SK-N-SH (cell line): ENCODE measurements at regions not wholly inside any gene's neighbourhood (a gene's known extent, or its start where the extent isn't known, plus 50 kb on each side); places are given as distances from the start of the nearest gene placed in this dataset.

Experiments
- CTCF ChIA-PET: fragments of 300-600, 350-600 bp; formaldehyde crosslinking; extraction: SDS; loops from one replicate; lab custom pipeline; 2021; lab: Yijun Ruan, JAX
- POLR2A ChIA-PET: fragments of 350-600 bp; sonication (Branson Sonifier 250); formaldehyde crosslinking; extraction: SDS; loops from one replicate; lab custom pipeline; 2020; ENCODE audit warnings: antibody characterized with exemption, inconsistent platforms; lab: Yijun Ruan, JAX
- DNase-seq: peaks from one replicate; pipeline ENCODE4 v3.0.0; 2012
- H2AFZ ChIP-seq: fragments of 200-600 bp; sonication (generic); 2 replicates; pipeline ENCODE4 v1.8.1; 2016; ENCODE audit warnings: antibody characterized with exemption, mild to moderate bottlenecking, low read depth
- H3F3A ChIP-seq: fragments of 200-600 bp; sonication (generic); replicated peaks from 2 replicates; pipeline ENCODE3; 2016; ENCODE audit warnings: antibody characterized with exemption, mild to moderate bottlenecking; ENCODE audit not compliant: insufficient read depth
- H3K27ac ChIP-seq, 2 experiments: fragments of 200-500 bp in 1 of 2; fragments of 200-600 bp in 1 of 2; sonication (Bioruptor generic) in 1 of 2; sonication (generic), shearing (Covaris generic) in 1 of 2; 2 replicates each; pipeline versions ENCODE4 v1.5.1 to v1.6.1; 2014 to 2016; ENCODE audit warnings: low read depth in 2 of 2, inconsistent platforms in 1 of 2, low read length in 1 of 2, mild to moderate bottlenecking in 1 of 2, mixed read lengths in 1 of 2
- H3K27me3 ChIP-seq: fragments of 200-600 bp; sonication (generic), shearing (Covaris generic); 2 replicates; pipeline ENCODE4 v1.6.1; 2016; ENCODE audit warnings: mixed run types; ENCODE audit not compliant: insufficient read depth
- H3K36me3 ChIP-seq, 2 experiments: fragments of 200-500 bp in 1 of 2; fragments of 200-600 bp in 1 of 2; sonication (Bioruptor generic) in 1 of 2; sonication (generic) in 1 of 2; replicated peaks in 1 of 2; 2 replicates each; pipeline versions ENCODE3 to v1.5.1; 2014 to 2016; ENCODE audit warnings: low read length in 1 of 2, mild to moderate bottlenecking in 1 of 2; ENCODE audit not compliant: insufficient read depth in 2 of 2, control insufficient read depth in 1 of 2
- H3K4me1 ChIP-seq, 2 experiments: fragments of 200-500 bp in 1 of 2; fragments of 200-600 bp in 1 of 2; sonication (Bioruptor generic) in 1 of 2; sonication (generic), shearing (Covaris generic) in 1 of 2; 2 replicates each; pipeline versions ENCODE4 v1.5.1 to v1.6.1; 2014 to 2016; ENCODE audit warnings: low read depth in 1 of 2, low read length in 1 of 2, mixed run types in 1 of 2; ENCODE audit not compliant: insufficient read depth in 2 of 2, control insufficient read depth in 1 of 2
- H3K4me2 ChIP-seq: fragments of 200-600 bp; sonication (generic), shearing (Covaris generic); 2 replicates; pipeline ENCODE4 v1.6.1; 2017; ENCODE audit warnings: mixed run types
- H3K4me3 ChIP-seq, 2 experiments: fragments of 200-500 bp in 1 of 2; fragments of 200-600 bp in 1 of 2; sonication (Bioruptor generic) in 1 of 2; sonication (generic), shearing (Covaris generic) in 1 of 2; 2 replicates each; pipeline versions ENCODE4 v1.5.1 to v1.8.1; 2014 to 2016; ENCODE audit warnings: low read depth in 2 of 2, inconsistent platforms in 1 of 2, low read length in 1 of 2, mild to moderate bottlenecking in 1 of 2, mixed read lengths in 1 of 2, moderate library complexity in 1 of 2
- H3K79me2 ChIP-seq: fragments of 200-600 bp; sonication (generic); 2 replicates; pipeline ENCODE4 v1.8.1; 2017; ENCODE audit warnings: mild to moderate bottlenecking; ENCODE audit not compliant: insufficient read depth
- H3K9ac ChIP-seq: fragments of 200-600 bp; sonication (generic); 2 replicates; pipeline ENCODE4 v1.6.1; 2017; ENCODE audit warnings: mixed run types
- H3K9me2 ChIP-seq: fragments of 200-600 bp; sonication (generic); 2 replicates; pipeline ENCODE4 v1.6.1; 2017; ENCODE audit warnings: mixed run types
- H3K9me3 ChIP-seq: fragments of 200-600 bp; sonication (generic); 2 replicates; pipeline ENCODE4 v1.6.1; 2017; ENCODE audit warnings: mixed run types, mild to moderate bottlenecking, moderate library complexity
- H4K20me1 ChIP-seq: fragments of 200-600 bp; sonication (generic); 2 replicates; pipeline ENCODE4 v1.6.1; 2017; ENCODE audit warnings: mild to moderate bottlenecking, mixed run types; ENCODE audit not compliant: insufficient read depth
- GATA2 ChIP-seq: sonication (generic); formaldehyde crosslinking; IDR thresholded peaks from 2 replicates; pipeline ENCODE4 v1.5.0; 2020; ENCODE audit warnings: mild to moderate bottlenecking, missing genetic modification reagents
- JUND ChIP-seq: IDR thresholded peaks from 2 replicates; pipeline ENCODE4 v1.4.0; 2012
- MEF2A ChIP-seq: IDR thresholded peaks from 2 replicates; pipeline ENCODE4 v1.4.0; 2012; ENCODE audit warnings: low read depth, borderline replicate concordance
- POLR2AphosphoS5 ChIP-seq: IDR thresholded peaks from 2 replicates; pipeline ENCODE4 v1.6.1; 2012; ENCODE audit warnings: low read depth, low read length
- RCOR1 ChIP-seq: fragments of 150-350 bp; IDR thresholded peaks from 2 replicates; pipeline ENCODE4 v1.6.1; 2017; ENCODE audit warnings: antibody characterized with exemption, low read length
- SMC3 ChIP-seq: IDR thresholded peaks from 2 replicates; pipeline ENCODE4 v1.6.1; 2012; ENCODE audit warnings: low read depth, low read length, improper control_type of control experiment
- WGBS: methylation state at CpG from one replicate; pipeline ENCODE4 v1.1.6; 2017; ENCODE audit warnings: low lambda C conversion rate; 5-methylcytosine and 5-hydroxymethylcytosine counted together
- TF ChIP-seq, protein P1 (sequence below): IDR thresholded peaks from 2 replicates; pipeline ENCODE4 v1.6.1; 2012; ENCODE audit warnings: mild to moderate bottlenecking, low read depth, low read length, moderate library complexity
- TF ChIP-seq, protein P2 (sequence below): IDR thresholded peaks from 2 replicates; pipeline ENCODE4 v1.4.0; 2012; ENCODE audit warnings: low read depth, borderline replicate concordance
- TF ChIP-seq, protein P3 (sequence below): IDR thresholded peaks from 2 replicates; pipeline ENCODE4 v1.4.0; 2012; ENCODE audit warnings: low read depth

DNA sequence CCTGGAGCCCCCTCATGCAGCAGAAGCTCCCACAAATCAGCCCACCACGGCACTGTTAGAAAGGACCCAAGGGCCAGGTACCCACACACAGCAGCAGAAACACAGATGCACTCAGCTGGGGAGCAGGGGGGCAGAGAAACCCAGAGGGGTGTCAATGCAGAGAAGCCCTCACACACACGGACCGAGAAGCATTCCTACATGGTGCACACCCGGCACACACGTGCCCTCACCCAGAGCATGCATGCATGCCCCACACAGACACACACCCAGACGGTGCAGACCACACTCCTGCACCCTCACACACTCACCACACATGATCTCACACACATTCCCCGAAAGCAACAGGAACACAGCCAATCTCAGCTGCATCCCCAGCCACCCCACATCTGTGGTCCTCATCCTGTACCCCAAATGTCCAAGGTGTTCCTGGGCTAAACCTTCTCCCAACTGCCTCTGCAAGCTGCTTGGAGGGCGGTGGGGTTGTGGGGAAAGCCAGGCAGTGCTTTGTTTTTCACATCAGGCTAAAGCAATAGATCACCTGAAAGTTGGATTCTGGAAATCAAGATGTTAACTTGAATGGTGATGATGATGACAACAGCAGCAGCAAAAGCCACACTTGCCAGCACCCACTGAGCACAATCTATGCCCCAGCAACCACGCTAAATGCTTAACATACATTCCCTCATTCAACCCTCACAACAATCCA lies 102.3 kb downstream of the ZFP36L2 start (continued):
- TF ChIP-seq GATA2 (CRISPR knock-in tag) (no peak), RCOR1 (no peak)
- TF ChIP-seq, all 33 proteins: peak for 0

DNA sequence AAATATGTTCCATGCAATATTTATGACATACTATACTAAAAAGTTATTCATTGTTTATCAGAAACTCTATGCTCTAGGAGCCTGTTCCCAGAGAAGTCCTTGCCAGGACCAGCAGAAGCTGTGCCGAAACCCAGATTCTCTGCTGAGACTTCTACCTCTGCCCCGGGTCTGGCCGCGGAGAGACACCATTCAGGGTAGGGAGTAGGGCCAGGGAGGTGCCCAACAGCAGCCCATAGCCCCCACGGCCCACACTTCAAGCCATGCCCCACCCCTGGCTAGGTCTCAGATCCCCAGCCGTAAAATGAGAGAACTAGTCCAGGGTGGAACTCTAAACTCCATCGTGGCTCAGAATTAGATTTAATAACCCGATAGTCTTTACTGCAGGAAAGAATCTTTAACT lies 102.9 kb downstream of the ZFP36L2 start:
- TF ChIP-seq MEF2A (no peak), JUND (no peak), SMC3 (no peak), RCOR1 (no peak), POLR2AphosphoS5 (no peak)
- TF ChIP-seq, protein P1, sequence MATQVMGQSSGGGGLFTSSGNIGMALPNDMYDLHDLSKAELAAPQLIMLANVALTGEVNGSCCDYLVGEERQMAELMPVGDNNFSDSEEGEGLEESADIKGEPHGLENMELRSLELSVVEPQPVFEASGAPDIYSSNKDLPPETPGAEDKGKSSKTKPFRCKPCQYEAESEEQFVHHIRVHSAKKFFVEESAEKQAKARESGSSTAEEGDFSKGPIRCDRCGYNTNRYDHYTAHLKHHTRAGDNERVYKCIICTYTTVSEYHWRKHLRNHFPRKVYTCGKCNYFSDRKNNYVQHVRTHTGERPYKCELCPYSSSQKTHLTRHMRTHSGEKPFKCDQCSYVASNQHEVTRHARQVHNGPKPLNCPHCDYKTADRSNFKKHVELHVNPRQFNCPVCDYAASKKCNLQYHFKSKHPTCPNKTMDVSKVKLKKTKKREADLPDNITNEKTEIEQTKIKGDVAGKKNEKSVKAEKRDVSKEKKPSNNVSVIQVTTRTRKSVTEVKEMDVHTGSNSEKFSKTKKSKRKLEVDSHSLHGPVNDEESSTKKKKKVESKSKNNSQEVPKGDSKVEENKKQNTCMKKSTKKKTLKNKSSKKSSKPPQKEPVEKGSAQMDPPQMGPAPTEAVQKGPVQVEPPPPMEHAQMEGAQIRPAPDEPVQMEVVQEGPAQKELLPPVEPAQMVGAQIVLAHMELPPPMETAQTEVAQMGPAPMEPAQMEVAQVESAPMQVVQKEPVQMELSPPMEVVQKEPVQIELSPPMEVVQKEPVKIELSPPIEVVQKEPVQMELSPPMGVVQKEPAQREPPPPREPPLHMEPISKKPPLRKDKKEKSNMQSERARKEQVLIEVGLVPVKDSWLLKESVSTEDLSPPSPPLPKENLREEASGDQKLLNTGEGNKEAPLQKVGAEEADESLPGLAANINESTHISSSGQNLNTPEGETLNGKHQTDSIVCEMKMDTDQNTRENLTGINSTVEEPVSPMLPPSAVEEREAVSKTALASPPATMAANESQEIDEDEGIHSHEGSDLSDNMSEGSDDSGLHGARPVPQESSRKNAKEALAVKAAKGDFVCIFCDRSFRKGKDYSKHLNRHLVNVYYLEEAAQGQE, result no peak
- TF ChIP-seq, protein P2, sequence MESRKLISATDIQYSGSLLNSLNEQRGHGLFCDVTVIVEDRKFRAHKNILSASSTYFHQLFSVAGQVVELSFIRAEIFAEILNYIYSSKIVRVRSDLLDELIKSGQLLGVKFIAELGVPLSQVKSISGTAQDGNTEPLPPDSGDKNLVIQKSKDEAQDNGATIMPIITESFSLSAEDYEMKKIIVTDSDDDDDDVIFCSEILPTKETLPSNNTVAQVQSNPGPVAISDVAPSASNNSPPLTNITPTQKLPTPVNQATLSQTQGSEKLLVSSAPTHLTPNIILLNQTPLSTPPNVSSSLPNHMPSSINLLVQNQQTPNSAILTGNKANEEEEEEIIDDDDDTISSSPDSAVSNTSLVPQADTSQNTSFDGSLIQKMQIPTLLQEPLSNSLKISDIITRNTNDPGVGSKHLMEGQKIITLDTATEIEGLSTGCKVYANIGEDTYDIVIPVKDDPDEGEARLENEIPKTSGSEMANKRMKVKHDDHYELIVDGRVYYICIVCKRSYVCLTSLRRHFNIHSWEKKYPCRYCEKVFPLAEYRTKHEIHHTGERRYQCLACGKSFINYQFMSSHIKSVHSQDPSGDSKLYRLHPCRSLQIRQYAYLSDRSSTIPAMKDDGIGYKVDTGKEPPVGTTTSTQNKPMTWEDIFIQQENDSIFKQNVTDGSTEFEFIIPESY, result no peak
- TF ChIP-seq, protein P3, sequence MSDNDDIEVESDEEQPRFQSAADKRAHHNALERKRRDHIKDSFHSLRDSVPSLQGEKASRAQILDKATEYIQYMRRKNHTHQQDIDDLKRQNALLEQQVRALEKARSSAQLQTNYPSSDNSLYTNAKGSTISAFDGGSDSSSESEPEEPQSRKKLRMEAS, result no peak
- H3K9ac ChIP-seq, result no peak overlapping the region
- peaks cover 0 to 5% of the 10 kb centered on the region in 2 experiments; a peak in 1 of 4 replicates for H3K4me1 ChIP-seq
- H3K27ac ChIP-seq, result no peak overlapping the region
- no peaks in the 10 kb centered on the region for H3K9me2 ChIP-seq
- 72% methylated on average over 6 of the region's 8 CpGs for WGBS
- H3F3A ChIP-seq, result no peaks in the 10 kb centered on the region
- H3K4me3 ChIP-seq, result no peak overlapping the region
- DNase-seq, result no peak
- CTCF ChIA-PET, result interaction anchor here (1.1 to 1.7 kb wide), 2 partner anchors 149 to 295 kb away, joined by 3 to 4 read pairs; no protein-coding TSS in a partner anchor
- no peak overlapping the region for H3K4me2 ChIP-seq
- POLR2A ChIA-PET, result no interaction called here
- no peaks in the 10 kb centered on the region for H3K79me2 ChIP-seq
- H3K9me3 ChIP-seq, result no peaks in the 10 kb centered on the region
- no peaks in the 10 kb centered on the region for H3K27me3 ChIP-seq
- no peaks in the 10 kb centered on the region for H4K20me1 ChIP-seq
- H3K36me3 ChIP-seq, result no peaks in the 10 kb centered on the region
- H2AFZ ChIP-seq, result no peak overlapping the region
